AG09309 (cell line): ENCODE measurements at regions not wholly inside any gene's neighbourhood (a gene's known extent, or its start where the extent isn't known, plus 50 kb on each side); places are given as distances from the start of the nearest gene placed in this dataset.

ENCODE experiments used
- DNase-seq: peaks from one replicate; pipeline ENCODE4 v3.0.0-alpha.2; 2010; ENCODE audit warnings: low read depth
- H3K4me3 ChIP-seq: 2 replicates; pipeline ENCODE4 v1.5.1; 2011; ENCODE audit warnings: mild to moderate bottlenecking, low read depth, low read length, moderate library complexity; ENCODE audit not compliant: control insufficient read depth
- TF ChIP-seq, protein P1 (sequence below): IDR thresholded peaks from 2 replicates; pipeline ENCODE4 v1.5.1; 2011; ENCODE audit warnings: mild to moderate bottlenecking, low read depth, low read length, inconsistent platforms; ENCODE audit not compliant: insufficient read depth, control insufficient read depth; ENCODE audit errors: missing control alignments

DNA sequence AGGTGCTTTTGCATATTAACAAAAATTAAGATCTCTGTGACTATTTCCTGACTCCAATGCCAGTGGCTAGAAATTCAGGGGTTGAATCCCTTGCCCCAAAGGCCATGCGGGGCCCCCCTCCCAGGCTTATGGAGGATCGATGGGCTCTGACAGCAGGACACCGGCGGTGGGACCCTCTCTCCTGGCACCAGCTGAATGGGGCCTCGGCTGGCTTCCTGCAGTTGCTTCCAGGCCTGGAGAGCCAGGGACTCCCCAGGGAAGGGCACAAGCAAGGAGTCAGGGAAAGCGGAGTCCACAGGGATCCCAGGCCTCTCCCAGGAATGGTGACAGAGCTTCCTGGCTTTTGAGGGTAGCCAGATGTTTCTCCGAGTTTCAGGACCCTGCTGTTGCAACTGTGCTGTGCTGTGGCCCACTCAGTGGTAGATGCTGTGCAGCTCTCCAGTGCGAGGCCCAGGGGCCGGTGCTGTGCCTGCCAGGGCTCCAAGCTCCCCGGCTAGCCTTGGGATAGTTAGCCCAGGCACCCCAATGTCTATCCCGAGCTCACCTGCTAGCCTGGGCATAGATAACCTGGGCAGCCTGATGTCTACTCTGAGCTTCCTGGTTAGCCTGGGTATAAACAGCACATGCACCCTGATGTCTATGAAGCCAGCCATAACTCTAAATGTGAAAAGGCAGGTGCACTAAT is 372.6 kb downstream of the SHANK2 start:
- TF ChIP-seq, protein P1, sequence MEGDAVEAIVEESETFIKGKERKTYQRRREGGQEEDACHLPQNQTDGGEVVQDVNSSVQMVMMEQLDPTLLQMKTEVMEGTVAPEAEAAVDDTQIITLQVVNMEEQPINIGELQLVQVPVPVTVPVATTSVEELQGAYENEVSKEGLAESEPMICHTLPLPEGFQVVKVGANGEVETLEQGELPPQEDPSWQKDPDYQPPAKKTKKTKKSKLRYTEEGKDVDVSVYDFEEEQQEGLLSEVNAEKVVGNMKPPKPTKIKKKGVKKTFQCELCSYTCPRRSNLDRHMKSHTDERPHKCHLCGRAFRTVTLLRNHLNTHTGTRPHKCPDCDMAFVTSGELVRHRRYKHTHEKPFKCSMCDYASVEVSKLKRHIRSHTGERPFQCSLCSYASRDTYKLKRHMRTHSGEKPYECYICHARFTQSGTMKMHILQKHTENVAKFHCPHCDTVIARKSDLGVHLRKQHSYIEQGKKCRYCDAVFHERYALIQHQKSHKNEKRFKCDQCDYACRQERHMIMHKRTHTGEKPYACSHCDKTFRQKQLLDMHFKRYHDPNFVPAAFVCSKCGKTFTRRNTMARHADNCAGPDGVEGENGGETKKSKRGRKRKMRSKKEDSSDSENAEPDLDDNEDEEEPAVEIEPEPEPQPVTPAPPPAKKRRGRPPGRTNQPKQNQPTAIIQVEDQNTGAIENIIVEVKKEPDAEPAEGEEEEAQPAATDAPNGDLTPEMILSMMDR: no peak

DNA sequence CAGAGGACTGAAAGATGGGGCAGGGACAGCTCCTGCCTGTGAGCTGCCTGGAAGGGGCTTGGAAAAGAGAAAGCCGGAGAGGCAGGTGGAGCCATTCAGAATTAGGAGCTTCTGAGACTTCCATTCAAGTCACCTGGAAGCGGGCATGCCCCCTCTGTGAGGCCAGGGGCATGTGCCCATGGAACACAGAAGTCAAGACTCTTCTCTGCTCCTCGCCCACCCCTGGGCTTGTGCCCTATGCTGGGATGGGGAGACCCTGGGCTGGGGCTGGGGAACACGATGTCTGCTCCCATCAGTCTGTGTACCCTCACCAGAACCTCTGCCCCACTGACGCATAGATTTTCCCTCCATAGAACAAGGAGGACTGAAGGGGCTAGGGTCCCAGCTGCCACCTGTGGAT is 372.0 kb downstream of the SHANK2 start:
- TF ChIP-seq, protein P1: no peak
- H3K4me3 ChIP-seq: no peak overlapping the region
- no peak for DNase-seq

More for the DNA sequence above, 372.6 kb downstream of the SHANK2 start:
- DNase-seq: no peak
- no peak overlapping the region for H3K4me3 ChIP-seq

DNA sequence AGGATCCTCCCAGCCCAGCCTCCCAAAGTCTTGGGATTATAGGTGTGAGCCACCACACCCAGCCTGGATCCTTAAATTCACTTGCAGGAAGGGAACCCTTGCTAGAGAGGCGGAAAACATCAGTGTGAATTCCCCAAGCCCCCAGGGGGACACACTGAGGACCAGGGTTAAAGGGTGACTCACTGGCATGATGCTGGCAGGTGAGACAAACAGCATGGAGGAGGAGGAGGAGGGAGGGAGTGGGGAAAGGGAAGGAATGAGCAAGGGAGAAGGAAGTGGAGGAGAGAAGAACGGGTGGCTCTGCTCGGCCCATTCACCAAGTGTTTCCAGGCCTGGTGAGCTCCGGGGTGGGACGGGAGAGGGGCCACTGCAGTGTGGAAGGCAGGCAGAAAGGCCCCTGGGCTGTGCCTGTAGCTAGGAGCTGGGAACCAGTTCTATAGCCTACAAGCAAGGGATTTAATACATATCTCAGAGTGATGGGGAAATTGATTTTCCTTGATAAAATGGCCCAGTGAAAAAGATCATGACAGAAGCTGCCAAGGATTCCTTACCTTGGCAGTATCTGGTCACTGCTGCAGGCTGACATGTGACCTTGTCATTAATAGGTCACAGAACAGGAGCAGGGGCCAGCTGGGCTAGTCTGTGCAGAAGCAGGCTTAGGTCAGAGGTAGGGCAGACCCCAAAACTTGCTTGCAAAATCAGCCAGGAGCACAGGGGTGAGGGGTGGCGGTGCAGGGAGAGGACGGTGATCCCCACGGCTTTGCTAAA is 370.2 kb downstream of the SHANK2 start:
- no peak overlapping the region for H3K4me3 ChIP-seq
- no peak for DNase-seq
- TF ChIP-seq, protein P1: no peak

DNA sequence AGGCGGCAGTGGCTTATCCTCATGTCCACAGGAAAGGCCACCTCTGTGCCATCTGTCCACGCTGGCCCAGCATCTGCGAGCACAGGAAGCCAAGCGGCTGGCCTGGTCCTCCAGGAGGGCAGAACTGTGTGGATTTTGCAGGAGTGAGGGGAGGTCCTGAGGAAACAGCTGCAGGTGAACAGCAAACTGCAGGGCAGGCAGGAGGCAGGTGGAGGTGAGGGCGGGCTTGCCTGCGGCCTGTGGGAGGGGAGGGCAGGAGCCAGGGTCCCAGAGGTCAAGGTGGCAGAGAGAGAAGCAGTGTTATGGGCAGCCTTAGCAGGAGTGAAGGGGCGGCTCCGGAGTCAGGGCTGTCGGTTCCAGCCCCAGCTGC is 369.7 kb downstream of the SHANK2 start:
- DNase-seq: no peak
- TF ChIP-seq, protein P1: no peak
- H3K4me3 ChIP-seq: no peak overlapping the region

DNA sequence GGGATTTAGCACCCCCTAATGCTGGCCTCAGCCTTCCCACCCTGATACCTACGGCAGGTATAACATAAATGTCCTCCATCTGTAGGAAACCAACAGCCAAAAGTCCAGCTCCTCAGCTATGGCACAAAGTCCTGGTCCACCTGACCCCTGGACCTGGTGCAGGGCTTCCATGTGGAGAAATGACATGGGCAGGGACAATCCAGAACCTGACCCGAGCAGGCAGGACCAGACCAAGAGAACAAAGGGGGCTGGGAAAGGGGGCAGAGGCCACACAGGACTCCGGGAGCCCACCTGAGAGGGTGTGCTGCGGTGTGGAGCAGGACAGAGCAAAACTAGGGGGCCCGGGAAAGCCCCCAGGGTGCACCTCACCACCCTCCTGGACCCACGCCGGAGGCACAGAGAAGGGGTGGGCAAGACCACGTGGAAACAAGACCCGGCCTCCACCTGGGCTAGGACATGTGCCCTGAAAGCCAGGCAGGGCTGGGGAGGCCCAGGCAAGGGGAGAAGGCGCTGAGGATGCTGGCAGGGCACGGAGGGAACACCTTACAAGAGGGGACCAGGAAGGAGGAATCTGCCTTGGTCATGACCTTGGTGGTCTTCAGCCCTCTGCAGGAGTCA is 368.9 kb downstream of the SHANK2 start:
- no peak for DNase-seq
- TF ChIP-seq, protein P1: no peak
- H3K4me3 ChIP-seq: no peak overlapping the region

DNA sequence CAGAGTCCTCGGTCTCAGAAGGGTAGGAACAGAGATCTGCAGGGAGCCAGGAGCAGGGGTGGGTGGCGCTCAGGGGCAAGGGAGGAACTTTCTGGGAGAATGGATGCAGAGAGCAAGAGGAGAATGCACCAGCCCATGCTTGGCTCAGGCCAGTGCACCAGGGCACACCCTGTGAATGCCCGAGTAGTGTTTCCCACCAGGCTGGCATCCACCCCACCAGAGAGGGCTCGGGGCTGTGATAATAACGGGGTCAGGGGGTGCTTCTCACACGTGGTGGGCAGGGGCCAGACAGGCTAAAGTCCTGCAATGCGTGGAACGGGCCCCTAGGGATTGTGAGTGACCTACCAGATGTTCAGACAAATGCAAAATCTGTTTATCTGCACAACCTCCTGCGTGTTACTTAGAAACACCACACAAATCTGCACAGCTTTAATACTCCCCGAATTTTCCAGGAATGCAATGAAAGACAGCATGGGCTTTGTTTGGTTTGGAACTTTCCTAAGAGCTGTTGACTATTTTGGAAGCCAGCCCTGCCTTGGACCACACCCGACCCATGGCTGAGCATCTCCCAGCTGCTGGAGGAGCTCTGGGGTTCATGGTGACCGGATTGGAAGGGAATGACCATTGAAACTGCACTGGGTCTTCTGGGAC is 368.3 kb downstream of the SHANK2 start:
- H3K4me3 ChIP-seq: no peak overlapping the region
- DNase-seq: no peak
- TF ChIP-seq, protein P1: no peak
